ENCODE measurements at regions not wholly inside any gene's neighbourhood (a gene's known extent, or its start where the extent isn't known, plus 50 kb on each side); places are given as distances from the start of the nearest gene placed in this dataset.

DNA sequence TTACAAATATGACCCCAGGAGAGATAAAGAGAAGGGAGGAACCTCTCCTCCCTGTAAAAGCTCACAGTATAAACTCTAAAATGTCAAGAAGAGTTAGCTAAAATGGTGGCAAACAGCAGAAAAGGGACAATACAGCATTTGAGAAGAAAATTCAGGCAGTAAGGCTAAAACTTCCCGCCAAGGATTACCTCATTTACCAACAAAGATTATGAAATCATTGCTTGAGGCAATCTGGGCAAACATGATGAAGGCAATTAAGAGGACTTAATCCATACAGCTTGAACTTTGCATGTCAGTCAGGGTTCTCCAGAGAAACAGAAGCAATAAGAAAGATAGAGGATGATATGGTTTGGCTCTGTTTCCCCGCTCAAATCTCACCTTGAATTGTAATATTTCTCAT lies 81.4 kb downstream of the CMPK2 start:
- DNase-seq (ENCODE audit: low spot score) = no peak

DNA sequence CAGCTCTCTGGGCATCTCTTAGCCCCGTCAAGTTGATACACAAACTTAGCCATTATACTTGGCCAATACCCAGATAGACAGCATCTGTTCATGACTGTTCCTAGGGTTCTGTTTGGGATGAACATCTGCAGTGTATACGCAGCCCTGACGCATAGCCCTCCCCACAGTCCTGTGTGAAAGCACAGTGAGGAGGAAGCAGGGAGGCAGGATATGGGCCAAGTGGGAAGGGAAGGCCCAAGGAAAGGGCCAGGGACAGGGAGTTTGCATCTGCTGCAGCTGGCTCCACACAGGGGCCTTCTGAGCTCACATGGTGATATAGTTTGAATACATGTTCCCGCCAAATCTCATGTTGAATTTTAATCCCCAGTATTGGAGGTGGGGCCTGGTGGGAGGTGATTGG lies 80.2 kb downstream of the CMPK2 start:
- DNase-seq (ENCODE audit: low spot score) = no peak

DNA sequence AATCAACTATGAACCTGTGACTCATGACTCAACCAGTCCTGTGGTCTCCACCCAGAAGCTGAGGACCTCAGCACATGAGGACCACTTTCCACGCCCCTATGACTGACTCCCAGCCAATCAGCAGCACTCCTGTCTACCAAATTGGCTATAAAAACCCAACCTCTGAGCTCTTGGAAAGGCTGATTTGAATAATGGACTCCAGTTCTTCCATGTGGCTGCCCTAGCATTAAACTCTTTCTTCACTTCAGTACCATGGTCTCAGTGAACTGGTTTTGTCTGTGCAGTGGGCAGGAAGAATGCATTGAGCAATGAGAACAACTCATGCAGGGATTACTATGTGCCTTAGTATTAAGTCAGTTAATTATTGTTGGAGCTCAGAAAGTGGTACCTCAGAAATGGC lies 78.3 kb downstream of the CMPK2 start:
- DNase-seq (ENCODE audit: low spot score) = no peak

DNA sequence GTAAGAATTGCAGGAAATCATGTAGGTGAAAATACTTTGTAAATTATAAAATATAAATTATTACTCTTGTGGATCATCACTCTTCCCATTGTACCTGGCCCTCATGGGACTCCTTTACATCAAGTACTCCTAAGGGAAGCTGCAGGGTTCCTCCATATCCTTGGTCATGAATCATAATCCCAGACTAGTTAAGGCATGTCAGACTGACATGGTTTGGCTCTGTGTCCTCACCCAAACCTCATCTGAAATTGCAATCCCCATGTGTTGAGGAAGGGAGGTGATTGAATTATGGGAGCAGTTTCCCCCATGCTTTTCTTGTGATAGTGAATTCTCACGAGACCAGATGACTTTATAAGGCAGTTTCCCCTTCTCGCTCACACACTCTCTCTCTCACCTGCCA lies 77.1 kb downstream of the CMPK2 start:
- DNase-seq (ENCODE audit: low spot score) = no peak

DNA sequence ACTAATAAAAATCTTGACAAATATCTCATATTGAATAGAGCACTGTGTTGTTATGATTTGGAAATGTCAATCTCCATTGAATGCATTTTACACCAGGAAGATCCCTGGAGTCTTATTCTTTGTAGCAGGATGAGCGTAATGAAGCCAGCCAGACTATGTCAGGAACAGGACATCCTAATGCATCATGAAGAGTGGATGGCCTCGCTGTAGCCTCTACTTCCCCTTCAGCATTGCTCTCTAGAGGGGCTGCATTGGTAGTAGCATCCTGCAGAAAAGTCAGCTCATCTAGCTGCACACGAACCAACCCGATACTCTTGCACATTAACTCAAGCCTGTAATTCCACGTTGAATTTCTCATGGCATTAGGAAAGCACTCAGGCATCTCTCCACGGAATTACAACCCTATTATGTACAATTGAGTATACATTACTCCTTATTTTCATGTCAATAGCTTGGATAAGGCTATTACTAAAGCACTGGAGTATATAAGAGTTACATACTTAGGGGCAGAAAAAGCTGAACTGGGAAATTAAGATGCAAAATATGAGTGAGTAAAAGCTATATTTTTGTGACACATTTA lies 76.1 kb downstream of the CMPK2 start:
- no peak for DNase-seq (ENCODE audit: low spot score)

DNA sequence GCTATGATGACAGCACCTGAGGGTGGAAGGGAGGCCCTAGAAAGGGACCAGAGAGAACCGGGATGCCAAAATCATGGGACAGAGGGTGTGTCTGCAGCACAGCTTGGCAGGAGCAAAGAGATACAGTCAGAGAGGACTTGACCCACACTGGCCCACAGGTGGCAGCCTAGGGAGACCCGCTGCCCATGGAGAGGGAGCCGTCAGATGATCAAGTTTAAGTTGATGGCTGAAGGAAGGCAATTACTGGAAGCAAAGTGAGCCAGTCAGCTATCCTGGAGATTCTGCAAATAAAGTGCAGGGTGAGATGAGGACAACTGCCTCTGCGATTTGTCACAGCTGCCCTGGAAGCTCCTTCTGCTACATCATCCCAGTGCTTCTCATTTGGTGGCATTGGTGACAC lies 74.0 kb downstream of the CMPK2 start:
- DNase-seq (ENCODE audit: low spot score) = no peak

DNA sequence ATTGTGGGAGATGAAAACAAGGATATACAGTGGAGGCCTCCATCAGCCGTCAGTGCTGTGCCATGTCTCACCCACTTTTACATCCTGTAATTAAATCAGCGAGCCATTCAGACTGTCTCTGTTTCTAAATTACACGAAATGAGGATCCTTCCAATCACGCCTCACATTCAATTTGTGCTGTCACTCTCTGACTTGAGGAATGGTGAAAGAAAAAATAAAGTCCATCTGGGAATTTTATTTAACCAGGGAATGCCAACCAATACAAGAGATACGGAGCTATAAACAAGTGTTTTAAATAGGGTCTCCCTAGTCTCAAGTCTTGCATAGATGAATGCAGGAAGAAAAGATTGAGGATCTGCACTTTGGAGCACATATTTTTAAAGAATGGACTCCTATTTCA lies 72.8 kb downstream of the CMPK2 start:
- DNase-seq (ENCODE audit: low spot score) = no peak

DNA sequence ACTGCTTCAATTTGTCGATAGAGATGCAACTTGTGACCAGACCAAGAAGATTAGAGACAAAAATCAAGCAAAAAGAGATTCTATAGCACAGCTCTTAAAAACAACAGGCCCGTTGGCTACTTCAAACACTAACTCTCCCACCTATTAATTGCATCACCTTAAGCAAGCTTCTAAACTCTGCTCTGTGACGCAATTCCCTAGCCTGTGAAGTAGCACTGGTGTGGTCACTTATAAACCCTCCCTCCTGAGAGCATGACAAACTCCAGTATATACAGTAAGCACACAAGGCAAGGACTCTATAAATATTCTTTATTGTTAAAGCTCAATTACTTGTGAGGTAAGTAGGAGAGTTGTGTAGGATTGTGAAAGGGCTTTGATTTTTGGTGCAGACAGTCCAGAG lies 72.3 kb downstream of the CMPK2 start:
- DNase-seq (ENCODE audit: low spot score) = no peak

DNA sequence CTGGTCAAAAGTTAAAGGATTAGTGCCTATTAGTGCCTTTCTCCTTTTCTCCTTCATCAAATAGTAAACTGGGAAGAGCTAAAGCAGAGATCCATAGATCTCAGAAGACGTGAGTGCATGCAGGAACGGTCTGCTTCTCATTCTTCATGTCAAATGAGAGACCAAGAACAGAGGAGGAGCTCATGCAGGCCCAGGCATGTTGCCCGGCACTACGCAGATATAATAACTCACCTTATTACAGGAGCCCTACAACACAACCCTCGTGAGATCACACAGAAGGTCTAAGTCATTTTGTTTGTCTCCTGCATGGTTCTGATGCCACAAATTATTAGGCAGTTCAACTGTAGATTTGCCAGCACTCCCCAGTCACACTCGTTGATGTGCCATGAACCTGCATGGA lies 71.8 kb downstream of the CMPK2 start:
- no peak for DNase-seq (ENCODE audit: low spot score)

DNA sequence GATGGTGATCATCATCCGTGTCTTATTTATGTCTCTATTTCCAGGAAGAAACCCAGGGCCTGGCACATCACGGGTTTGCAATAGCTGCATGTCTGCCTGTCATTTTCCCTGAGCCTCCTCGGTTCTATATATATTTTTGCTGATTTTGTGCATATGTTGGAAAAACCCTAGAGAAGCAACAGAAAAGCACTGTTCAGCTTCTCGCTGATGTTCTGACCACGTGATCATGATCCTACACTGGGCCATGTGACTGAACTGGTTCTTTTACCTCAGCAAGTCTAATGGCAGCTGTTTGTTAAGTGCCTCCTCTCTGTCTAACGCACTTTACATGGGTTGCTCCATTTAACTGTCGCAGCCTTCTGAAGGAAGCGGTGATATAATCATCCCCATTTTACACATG lies 71.3 kb downstream of the CMPK2 start:
- DNase-seq (ENCODE audit: low spot score) = no peak
